Colonic mucosa (tissue), 4 donors: ENCODE measurements at regions not wholly inside any gene's neighbourhood (a gene's known extent, or its start where the extent isn't known, plus 50 kb on each side); places are given as distances from the start of the nearest gene placed in this dataset.
"Not testable (repeated sequence)": the region's sequence is repeated elsewhere in the genome, so short reads cannot be mapped to it uniquely, and the experiment has no call there.

Source experiments
- DNase-seq: peaks from one replicate; pipeline ENCODE4 v3.0.0-alpha.2; 2020
- H3K27ac ChIP-seq: fragments of 200-600 bp; one replicate; pipeline ENCODE4 v1.8.0; 2021
- H3K27me3 ChIP-seq: fragments of 200-600 bp; one replicate; pipeline ENCODE4 v1.8.0; 2021
- H3K36me3 ChIP-seq: fragments of 200-600 bp; one replicate; pipeline ENCODE4 v1.8.0; 2021
- H3K4me1 ChIP-seq: fragments of 200-600 bp; one replicate; pipeline ENCODE4 v1.8.0; 2021; ENCODE audit warnings: mild to moderate bottlenecking
- H3K4me3 ChIP-seq: fragments of 200-600 bp; one replicate; pipeline ENCODE4 v1.8.0; 2021
- H3K9ac ChIP-seq, 2 donors: one replicate each; pipeline ENCODE4 v1.7.0; 2013; ENCODE audit warnings: control low read depth in 2 of 2, low read depth in 2 of 2, low read length in 2 of 2
- H3K9me3 ChIP-seq: fragments of 200-600 bp; one replicate; pipeline ENCODE4 v1.8.0; 2021
- intact Hi-C: fragments of 100-400 bp; cut with DNase I; formaldehyde crosslinking; loops from one replicate; pipeline ENCODE4 v1.14.1; 2022
- TF ChIP-seq, protein P1 (sequence below): fragments of 200-600 bp; IDR thresholded peaks from one replicate; pipeline ENCODE4 v1.8.0; 2022; ENCODE audit warnings: antibody characterized with exemption, mild to moderate bottlenecking
- donor health status: healthy.
- donor health status: DM: no; HTN: no; CAD: no.
- donor health status: DM: no; HTN: no; CAD: no.

DNA sequence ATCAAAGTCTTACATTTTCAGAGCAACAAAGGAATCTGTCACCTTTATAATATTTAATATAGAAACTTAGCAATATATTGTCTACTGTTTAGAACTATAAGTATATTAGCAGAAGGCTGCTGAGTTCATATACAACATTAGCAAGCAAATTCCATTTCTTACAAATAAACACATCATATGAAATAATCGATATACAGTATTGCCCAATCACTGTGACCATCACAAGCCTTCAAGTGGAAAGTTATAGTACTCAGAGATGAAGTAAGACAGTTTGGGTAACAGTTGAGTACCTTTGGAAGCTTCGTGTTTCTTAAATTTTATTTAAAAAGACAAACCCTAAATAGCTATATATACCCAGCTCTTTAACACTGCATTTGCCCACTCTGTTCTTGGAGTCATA is 135.2 kb upstream of the IRX1 start:
- TF ChIP-seq, protein P1, sequence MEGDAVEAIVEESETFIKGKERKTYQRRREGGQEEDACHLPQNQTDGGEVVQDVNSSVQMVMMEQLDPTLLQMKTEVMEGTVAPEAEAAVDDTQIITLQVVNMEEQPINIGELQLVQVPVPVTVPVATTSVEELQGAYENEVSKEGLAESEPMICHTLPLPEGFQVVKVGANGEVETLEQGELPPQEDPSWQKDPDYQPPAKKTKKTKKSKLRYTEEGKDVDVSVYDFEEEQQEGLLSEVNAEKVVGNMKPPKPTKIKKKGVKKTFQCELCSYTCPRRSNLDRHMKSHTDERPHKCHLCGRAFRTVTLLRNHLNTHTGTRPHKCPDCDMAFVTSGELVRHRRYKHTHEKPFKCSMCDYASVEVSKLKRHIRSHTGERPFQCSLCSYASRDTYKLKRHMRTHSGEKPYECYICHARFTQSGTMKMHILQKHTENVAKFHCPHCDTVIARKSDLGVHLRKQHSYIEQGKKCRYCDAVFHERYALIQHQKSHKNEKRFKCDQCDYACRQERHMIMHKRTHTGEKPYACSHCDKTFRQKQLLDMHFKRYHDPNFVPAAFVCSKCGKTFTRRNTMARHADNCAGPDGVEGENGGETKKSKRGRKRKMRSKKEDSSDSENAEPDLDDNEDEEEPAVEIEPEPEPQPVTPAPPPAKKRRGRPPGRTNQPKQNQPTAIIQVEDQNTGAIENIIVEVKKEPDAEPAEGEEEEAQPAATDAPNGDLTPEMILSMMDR: no peak
- no peaks in the 10 kb centered on the region for H3K27me3 ChIP-seq
- H3K4me1 ChIP-seq: no peaks in the 10 kb centered on the region
- DNase-seq: no peak
- no peak overlapping the region for H3K4me3 ChIP-seq
- no peaks in the 10 kb centered on the region for H3K9me3 ChIP-seq
- intact Hi-C loops: no loop called here
- no peak overlapping the region for H3K9ac ChIP-seq
- no peak overlapping the region for H3K27ac ChIP-seq
- H3K36me3 ChIP-seq: no peaks in the 10 kb centered on the region

DNA sequence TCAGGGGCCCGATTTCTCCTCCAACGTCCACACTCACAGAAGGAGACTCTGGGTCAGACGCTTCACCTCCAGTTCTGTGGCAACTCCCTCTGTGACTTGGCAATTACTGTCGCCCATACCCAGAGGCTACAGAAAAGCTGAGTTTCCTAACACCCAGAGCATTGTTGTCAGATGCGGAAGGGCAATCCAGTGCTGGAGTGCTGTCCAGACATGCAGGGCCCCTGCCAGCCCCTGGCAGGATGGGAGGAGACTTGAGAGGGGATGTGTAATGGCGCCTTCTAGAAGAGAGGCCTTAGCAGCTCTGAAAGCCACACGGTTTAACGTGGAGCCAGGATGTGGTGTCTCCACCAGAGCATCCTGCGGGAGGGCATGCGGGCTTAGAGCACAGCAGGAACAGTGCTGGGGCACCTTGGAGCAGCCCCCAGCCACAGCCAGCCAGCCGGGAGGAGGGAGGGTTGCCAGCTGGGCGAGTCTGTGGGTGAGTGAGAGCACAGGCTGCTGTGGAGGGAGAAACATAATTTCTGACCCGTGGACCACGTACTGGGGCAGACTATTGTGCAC is 139.4 kb upstream of the IRX1 start:
- no peak for DNase-seq
- H3K27me3 ChIP-seq: no peaks in the 10 kb centered on the region
- H3K4me3 ChIP-seq: no peak overlapping the region
- H3K9me3 ChIP-seq: no peaks in the 10 kb centered on the region
- H3K27ac ChIP-seq: no peak overlapping the region
- intact Hi-C loops: no loop called here
- no peaks in the 10 kb centered on the region for H3K4me1 ChIP-seq
- H3K9ac ChIP-seq: no peak overlapping the region
- H3K36me3 ChIP-seq: no peaks in the 10 kb centered on the region
- TF ChIP-seq, protein P1: no peak

DNA sequence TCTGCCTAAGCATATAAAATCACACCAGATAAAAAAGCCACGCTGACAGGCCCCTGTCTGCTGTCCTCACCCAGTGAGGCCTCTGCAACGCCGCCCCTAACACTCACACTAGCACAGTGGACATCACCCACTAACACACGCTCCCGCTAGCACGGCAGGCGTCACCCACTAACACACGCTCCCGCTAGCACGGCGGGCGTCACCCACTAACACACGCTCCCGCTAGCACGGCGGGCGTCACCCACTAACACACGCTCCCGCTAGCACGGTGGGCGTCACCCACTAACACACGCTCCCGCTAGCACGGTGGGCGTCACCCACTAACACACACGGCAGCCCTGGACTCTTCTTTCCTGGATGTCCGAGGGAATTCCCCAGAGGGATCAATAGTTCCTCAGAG is 141.6 kb upstream of the IRX1 start:
- DNase-seq, H3K9ac ChIP-seq, intact Hi-C loops, H3K27ac ChIP-seq, H3K9me3 ChIP-seq, H3K4me3 ChIP-seq, H3K27me3 ChIP-seq, H3K36me3 ChIP-seq, H3K4me1 ChIP-seq: not testable (repeated sequence)

DNA sequence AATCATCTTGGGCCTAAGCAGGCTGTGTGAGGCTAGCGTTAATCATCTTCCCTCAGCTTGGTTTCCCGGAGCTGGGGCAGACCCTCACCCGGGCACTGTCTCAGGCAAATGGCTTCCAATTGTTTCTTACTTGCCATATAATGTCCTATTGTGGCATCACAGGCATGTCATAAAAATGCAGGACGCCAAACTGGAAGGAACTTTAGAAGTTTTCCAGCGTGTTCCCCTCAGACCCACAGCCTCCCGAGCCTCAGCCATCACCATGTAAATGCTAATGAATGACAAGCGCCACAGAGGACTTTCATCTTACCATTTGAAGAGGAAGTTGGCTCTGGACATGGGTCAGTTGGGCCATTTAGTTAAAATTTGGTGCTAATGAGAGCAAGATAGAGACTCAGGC is 143.0 kb upstream of the IRX1 start:
- Histone ChIP-seq H3K9ac (no peak overlapping the region), H3K4me1 (no peaks in the 10 kb centered on the region), H3K27ac (no peak overlapping the region), H3K36me3 (no peaks in the 10 kb centered on the region), H3K4me3 (no peak overlapping the region), H3K9me3 (no peaks in the 10 kb centered on the region), H3K27me3 (no peaks in the 10 kb centered on the region)
- TF ChIP-seq, protein P1: no peak
- no peak for DNase-seq
- intact Hi-C loops: no loop called here

DNA sequence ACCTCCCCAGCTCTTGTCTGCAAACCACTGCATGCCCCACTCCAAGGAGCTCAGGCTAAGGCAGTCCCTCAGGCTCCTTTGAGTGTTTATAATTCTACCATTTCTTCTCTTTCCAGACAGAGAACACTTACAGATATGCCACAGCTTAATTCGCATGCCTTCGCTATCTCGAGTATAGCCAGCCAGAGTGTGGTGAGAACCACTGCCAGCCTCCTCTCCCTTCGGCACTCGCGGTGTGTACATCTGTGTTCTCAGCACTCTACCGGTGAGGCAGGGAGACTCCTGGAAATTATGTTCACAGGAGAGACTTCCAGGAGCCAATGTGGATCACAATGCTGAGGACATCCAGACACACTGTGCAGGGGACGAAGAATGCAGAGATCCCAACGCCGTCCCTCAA is 143.7 kb upstream of the IRX1 start:
- DNase-seq: no peak
- Histone ChIP-seq H3K36me3 (no peaks in the 10 kb centered on the region), H3K9ac (no peak overlapping the region), H3K27me3 (no peaks in the 10 kb centered on the region), H3K4me1 (no peaks in the 10 kb centered on the region), H3K27ac (no peak overlapping the region), H3K9me3 (no peaks in the 10 kb centered on the region), H3K4me3 (no peak overlapping the region)
- TF ChIP-seq, protein P1: no peak
- intact Hi-C loops: no loop called here

DNA sequence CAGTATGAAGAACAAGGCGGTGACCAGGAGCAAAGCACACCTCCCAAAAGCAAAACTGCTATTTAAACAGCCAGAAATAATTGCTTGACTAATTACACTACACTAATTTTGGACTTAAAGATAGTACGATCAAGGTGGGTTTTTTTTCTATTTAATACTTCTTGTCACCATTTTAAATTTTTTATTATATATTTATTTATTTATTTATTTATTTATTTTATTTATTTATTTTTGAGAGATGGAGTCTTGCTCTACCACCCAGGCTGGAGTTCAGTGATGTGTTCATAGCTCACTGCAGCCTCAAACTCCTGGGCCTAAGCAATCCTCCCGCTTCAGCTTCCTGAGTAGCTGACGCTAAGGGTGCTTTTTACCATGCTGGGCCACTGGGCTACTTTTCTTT is 146.2 kb upstream of the IRX1 start:
- Histone ChIP-seq H3K4me3 (no peak overlapping the region), H3K9ac (no peak overlapping the region), H3K9me3 (no peaks in the 10 kb centered on the region), H3K36me3 (no peaks in the 10 kb centered on the region), H3K27me3 (no peaks in the 10 kb centered on the region), H3K27ac (no peak overlapping the region), H3K4me1 (no peaks in the 10 kb centered on the region)
- TF ChIP-seq, protein P1: no peak
- intact Hi-C loops: no loop called here
- no peak for DNase-seq
